ENCODE measurements at regions not wholly inside any gene's neighbourhood (a gene's known extent, or its start where the extent isn't known, plus 50 kb on each side); places are given as distances from the start of the nearest gene placed in this dataset.

DNA sequence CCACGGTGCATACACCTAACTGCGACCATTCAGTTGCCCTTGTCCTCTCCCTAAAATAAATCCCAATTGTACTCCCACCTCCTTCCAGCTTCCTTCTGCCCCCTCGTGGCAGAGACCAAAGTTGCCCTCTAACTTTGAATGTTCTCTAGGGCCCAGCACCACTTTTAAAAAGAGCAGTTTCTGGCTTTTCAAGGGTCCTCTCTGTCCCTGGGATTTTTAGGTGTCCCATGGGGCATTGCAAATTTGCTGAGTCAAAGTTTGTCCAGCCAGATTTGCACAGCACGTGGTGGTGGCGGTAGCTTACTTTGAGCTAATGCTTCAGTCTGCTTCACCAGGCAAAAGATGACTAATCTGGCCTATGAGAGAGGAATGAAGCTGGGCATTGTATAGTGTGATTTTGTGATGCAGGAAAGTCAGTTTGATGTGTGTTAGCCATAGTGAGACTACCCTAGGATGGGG, 100.2 kb downstream of the PERP start:
- DNase-seq (ENCODE audit: low spot score) = peak; percentile 46

DNA sequence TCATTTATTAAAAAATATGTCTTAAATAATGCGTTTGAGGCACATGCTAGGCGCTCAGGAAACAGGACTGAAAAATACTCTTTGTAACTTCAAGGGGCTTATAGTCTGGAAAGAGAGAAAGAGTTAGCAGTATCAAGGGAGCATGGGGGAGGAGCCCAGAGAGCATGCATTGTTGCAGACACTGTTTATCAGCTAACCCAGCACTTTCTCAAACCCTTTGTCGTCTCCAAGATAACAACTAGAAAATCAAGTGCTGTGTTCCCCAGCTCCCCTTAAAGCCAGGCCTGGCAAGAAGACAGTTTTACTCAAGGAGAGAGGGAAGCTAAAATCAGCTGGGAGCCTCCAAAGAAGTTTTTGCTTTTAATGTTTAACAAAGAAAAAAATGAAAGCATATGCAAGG, 98.4 kb downstream of the PERP start:
- DNase-seq (ENCODE audit: low spot score) = no peak

DNA sequence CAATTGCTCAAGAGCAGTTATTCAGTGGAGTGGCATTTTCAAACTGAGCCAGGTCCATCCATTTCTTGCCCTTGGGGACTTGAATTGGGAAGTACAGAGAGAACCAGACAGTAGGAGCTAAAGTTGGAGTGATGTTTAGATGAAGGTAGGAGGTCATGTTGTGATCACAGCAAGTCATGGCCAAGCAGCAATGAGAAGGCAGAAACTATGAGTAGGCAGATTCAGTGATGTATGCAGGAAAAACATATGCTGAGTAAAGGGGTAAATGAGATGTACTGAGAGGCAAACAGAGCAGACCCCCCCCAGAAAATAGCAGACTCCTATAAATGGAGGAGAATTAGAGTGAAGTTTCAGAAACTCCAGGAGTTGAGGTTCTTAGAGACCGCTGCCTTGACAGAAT, 95.8 kb downstream of the PERP start:
- DNase-seq (ENCODE audit: low spot score) = no peak

DNA sequence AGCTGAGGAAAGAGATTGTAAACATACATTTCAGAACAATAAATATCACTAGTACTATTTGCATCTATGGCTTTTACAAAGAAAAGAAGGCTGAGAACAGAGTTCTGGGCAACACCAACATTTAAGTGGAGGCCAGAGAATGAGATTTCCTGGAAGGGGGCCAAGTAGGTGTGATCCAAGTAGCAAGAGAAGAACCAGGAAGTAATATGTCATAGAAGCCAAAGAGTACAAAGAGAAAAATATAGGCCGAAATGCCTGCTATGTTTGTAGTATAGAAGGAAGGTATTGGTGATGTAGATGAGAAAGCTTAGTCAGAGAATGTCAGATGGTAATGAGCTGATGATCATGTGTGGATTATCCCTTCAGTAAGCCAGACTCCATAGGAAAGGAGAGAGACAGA, 94.5 kb downstream of the PERP start:
- no peak for DNase-seq (ENCODE audit: low spot score)

DNA sequence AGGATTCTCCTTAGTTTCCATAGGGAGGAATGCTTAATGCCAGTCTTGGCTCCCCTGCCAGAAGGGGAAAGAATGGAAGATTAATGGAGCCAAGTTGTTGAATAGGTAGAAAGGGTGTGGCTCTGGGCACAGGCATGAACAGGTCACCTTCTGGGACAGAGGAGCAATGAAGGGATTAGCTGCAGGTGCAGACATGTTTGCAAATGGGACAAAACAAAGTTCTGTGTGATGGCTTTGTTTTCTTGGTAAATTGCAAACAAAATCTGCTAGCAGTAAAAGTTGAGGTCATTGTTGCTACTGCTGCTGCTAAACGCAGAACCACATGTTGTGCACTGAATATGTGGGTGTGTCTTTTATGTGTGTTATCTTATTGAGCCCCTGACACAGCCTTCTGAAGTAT, 93.3 kb downstream of the PERP start:
- DNase-seq (ENCODE audit: low spot score) = no peak

DNA sequence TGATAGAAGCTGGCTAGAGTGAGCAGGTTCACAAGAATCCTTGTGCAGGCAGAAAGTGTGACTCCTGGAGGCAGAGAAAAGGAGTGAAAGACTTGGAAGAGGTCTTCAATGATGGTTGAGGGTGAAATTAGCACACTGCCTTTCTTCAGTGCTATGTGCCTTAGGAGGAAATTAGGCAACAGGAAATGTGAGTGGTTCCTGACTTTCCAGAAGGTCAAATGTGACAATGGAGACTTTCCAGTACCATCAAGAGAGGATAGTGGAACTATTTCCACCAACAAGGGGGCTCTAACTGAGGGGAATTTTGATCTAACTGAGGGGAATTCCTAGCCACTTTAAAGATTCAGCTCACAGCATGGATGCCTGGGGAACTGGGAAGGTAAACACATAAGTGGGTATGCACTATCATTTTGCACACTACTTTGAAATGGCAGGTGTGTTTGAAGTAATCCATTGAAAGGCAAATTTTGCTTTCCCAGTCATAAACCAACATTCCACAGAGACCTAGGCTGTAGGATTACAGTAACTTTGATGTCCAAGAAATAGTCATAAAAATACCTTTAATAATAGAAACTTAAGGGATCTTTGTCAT, 90.0 kb downstream of the PERP start:
- no peak for DNase-seq (ENCODE audit: low spot score)

DNA sequence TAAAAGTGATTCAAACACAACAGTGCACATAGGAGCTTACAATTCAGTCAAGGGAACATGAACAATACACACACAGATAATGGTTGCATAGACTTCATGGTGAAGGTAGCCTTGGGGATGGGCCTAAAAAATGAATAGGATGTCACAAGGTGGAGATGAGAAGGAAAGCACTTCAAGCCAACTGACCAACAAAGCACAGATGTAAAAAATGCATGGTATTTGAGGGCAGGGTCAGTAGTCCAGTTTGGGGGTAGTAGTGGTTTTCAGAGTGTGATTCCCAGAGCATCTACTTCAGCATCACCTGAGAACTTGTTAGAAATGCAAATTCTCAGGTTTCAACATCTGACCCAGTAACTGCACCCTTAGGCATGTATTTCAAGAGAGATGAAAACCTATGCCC, 88.9 kb downstream of the PERP start:
- DNase-seq (ENCODE audit: low spot score) = no peak

DNA sequence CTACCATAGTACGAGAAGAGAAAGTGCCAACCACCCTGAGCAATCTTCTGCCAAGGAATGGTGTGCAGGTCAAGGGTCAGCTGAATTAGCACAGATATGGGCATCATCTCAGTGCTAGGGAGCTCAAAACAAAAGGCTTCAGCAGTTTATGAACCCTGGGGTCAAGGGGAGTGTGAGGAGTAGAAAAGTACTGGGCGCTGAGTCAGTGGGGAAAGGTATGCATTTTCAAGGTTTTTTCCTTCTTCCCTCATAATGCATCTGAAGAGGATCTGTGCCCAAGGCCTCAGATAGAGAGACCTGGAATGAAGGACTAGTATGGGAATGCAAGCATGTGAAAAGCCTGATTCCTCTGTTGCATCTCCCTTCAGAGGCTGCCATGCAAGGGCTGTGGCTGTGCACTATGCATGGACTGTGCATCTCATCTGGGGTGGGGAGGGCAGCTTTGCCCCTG, 81.7 kb downstream of the PERP start:
- no peak for DNase-seq (ENCODE audit: low spot score)

DNA sequence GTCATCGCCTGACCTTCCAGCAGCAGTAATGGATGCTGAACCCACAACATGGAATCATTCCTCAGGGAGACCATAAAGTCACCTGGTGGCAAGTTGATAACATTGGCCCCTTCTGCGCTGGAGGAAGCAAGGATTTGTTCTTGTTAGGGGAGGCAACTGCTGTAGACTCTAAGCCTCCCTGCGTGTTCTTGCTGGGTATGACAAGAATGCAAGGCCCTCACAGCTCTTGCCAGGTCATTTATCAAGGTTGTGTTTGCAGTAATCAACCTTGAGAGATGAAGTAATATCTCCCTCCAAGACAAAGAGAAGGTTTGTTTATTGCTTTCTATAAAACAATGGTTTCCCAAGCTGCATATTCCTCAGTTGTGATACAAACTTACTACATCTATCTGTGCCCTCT, 80.9 kb downstream of the PERP start:
- DNase-seq (ENCODE audit: low spot score) = no peak

DNA sequence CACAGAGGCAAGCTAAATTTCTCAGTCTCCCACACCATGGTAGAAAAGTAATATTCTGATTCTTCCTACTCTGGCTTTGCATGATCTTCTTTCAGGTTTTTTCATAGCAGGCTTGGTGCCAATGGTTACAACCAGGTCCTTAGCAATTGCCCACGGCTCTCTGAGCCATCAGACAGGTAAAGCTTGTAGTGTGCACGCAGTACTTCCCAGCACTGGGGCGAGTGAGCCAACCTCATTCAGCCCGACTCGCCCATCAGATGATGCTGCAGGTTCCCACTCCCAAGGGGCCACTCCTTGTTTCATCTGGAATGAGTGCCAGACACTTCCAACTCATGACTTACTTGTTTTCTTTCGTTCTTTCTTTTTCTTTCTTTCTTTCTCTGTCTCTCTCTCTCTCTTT, 78.3 kb downstream of the PERP start:
- no peak for DNase-seq (ENCODE audit: low spot score)

DNA sequence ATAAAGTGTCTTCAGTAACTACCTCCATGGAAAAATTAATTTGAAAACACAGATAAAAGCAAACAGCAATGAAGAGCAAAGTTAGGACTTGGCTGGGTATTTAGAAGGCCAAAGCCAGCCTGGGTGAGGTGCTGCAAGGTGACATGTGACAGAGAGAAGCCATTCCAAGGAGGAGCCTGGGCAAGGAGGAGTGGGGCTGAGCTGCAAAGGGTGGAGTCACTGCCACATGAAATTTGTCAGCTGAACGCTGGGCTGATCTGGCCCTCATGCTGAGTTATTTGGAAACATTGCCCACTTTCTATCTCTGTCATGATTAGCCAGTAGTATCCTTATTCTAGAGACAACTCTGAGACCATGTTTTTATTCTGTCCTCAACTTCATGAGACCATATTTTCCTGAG, 76.3 kb downstream of the PERP start:
- DNase-seq (ENCODE audit: low spot score) = no peak

DNA sequence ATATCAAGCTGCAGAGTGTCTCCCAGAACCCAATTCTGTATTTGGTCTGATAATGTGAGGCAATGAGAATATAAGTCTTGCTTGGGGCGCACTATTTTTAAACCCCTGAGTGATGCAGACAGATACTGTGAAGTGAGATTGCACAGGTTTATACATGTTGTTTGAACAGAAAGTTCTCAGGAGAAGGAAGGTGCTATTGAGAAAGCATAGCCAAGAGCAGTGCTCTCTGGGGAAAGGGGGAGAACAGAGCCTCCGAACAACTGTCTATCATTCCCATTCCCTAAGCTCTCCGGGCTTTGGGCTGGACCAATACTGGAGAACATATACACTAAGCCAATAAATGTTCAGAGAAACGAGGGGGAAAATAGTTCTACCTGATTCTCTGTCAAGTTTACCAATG, 75.8 kb downstream of the PERP start:
- DNase-seq (ENCODE audit: low spot score) = no peak

DNA sequence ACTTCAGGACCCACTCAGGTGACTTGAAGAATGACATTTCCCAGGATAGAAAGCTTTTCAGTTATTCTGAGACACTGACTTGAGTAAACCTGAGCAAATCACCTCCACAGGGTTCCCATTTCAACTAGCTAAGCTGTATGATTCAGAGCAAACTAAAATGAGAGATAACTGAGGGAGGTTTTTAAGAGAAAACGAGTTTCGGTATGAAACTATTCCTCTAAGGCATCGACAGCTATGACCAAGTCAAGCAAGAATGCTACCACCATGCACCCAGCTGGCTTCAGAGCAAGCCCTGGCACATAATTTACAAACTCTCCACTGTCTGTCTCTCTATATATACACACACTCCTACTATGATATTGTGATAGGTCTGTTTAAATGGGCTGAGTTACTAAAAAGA, 75.4 kb downstream of the PERP start:
- DNase-seq (ENCODE audit: low spot score) = no peak

DNA sequence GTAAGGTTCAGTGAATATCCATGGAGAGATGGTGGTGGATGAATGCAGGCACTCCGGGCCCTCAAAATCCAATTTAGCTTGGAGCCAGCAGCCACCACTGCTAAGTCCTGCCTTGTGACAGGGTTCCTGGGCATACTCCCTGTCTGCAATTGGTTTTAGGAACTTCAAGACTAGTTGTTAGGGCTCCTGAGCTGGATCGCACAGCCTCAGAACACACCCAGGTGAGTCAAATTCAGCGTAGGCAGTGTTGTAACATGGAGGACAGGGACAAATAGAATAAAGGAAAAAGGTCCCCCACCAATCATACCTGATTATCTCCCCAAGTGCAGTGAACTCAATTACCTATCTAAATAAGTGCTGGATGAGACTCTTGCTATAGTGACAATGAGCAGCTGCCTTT, 74.6 kb downstream of the PERP start:
- DNase-seq (ENCODE audit: low spot score) = no peak

DNA sequence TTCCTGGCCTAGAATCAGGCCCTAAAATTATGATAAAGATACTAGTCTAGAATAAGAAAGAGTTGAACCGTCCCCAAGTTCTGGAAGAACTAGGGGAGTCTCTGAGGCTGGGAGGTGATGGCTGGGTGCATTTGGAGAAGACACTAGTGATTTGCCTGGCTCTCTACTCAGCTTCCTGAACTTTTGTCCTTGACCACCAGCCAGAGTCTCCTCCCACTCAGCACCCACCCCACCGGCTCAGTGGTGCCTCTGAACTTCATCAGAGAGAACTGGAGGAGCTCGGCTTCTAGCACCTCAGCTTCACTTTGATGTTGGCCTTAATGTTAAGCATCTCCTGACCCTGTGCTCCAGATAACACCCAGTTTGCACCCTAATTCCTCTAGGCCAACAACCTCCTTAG, 73.0 kb downstream of the PERP start:
- DNase-seq (ENCODE audit: low spot score) = no peak

DNA sequence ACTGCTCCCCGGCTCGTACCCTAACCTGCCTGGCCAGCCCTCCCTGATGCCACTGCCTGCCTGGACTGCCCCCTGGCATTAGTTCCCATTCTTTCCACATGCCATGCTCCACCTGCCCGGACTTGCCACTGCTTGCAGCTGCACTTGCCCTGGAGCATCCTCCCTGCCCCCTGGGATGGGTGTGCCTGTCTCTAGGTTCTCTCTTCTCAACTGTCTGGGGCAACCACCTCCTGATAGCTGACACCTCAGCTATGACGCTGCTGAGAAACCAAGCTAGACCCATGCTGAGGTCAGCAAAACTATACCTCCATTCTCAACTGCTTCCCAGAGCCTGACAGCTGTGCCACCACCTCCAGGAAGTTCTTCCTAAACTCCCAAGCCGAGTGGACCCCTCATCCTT, 72.1 kb downstream of the PERP start:
- no peak for DNase-seq (ENCODE audit: low spot score)

DNA sequence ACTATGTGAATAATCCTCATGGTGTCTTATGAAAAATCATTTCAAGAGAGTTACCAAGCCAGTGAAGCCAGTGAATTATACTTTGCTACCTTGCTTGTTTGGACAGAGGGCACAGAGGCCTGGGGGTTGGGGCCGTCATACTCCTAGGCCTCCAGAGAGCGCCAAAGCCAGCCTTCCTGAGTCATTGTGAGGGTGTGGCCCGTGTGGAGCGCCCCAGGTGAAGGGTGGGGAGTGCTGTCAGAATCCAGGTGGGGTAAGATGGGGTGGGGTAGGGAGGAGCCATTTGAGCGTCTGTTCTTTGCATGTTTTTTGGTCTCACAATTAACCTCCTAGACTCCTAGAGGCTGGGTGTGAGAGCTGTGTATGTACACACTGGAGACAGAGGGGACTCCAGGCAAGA, 71.1 kb downstream of the PERP start:
- no peak for DNase-seq (ENCODE audit: low spot score)

DNA sequence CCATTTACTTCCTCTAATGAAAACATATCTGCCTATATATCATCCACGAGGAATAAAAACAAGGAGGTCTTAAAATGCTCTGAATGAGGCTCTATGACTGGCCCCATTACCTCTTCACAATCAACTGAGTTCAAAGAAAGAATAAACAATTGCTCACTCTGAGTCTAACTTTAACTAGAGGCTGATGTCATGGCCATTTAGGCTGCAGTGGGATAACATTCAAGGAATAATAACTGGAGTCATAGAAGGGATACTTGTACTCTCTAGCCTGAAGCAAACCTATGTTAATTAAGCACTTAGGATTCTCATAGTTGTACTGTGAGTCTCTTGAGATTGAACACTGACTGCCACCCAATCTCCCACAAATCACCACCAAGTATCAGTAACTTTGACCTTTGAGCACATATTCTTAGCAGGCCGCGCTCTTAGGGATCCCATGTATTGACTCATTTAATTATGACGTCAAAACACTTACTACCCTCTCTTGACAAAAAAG, 70.2 kb downstream of the PERP start:
- no peak for DNase-seq (ENCODE audit: low spot score)

DNA sequence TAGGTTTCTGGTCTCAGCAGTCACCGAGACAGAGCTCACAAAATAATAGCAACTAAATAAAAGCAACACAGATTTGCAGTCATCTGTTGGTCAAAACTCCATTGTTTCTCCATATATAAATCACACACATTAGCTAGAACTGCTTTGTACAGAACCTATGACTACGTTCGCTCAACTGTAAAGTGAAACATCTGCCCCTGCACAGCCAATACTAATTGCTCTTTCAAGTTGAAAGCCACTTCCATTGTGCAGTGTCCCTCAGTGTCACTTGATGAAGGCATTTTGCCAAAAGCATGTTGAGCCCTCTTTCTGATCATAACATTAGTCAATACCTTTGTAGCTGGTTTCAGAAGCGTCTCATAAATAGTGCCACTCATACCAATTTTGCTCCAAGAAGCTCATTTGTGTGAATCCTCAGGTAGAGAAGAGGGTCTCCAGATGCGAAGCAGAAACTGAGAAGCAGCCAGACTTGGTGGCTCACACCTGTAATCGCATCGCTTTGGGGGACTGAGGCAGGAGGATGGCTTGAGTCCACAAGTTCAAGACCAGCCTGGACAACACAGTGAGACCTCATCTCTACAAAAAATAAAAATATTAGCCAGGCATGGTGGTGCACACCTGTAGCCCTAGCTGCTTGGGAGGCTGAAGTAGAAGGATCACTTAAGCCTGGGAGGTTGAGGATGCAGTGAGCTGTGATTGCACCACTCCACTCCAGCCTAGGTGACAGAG, 68.9 kb downstream of the PERP start:
- DNase-seq (ENCODE audit: low spot score) = no peak
